Esophagus muscularis mucosa (tissue), 3 donors: ENCODE measurements at regions not wholly inside any gene's neighbourhood (a gene's known extent, or its start where the extent isn't known, plus 50 kb on each side); places are given as distances from the start of the nearest gene placed in this dataset.

Experiments
- POLR2AphosphoS5 ChIP-seq, 2 donors: sonication (generic); formaldehyde crosslinking; IDR thresholded peaks; one replicate each; pipeline ENCODE4 v1.6.1; 2017; ENCODE audit warnings: antibody characterized with exemption in 2 of 2
- TF ChIP-seq, protein P1 (sequence below), 3 experiments: fragments of 200-600 bp in 2 of 3; fragments of 450-650 bp in 1 of 3; sonication (generic) in 2 of 3; IDR thresholded peaks; one replicate each; pipeline ENCODE4 v1.5.1; 2017 to 2019; ENCODE audit warnings: antibody characterized with exemption in 3 of 3, mild to moderate bottlenecking in 2 of 3, moderate library complexity in 1 of 3

DNA sequence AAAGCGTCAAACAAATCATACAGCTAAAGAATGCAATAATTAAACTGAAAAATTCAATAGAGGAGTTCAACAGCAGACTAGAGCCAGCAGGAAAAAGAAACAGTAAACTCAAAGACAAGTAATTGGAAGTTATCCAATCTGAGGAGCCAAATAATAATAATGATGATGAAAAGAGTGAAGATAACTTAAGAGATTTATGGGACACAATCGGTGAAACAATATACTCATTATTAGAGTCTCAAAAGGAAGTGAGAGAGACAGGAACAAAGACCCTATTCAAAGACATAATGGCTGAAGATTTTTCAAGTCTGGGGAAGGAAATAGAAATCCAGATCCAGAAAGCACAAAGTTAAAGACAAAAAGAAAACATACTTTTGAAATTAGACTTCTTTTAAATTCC lies 263.9 kb upstream of the NR4A3 start:
- TF ChIP-seq, protein P1, sequence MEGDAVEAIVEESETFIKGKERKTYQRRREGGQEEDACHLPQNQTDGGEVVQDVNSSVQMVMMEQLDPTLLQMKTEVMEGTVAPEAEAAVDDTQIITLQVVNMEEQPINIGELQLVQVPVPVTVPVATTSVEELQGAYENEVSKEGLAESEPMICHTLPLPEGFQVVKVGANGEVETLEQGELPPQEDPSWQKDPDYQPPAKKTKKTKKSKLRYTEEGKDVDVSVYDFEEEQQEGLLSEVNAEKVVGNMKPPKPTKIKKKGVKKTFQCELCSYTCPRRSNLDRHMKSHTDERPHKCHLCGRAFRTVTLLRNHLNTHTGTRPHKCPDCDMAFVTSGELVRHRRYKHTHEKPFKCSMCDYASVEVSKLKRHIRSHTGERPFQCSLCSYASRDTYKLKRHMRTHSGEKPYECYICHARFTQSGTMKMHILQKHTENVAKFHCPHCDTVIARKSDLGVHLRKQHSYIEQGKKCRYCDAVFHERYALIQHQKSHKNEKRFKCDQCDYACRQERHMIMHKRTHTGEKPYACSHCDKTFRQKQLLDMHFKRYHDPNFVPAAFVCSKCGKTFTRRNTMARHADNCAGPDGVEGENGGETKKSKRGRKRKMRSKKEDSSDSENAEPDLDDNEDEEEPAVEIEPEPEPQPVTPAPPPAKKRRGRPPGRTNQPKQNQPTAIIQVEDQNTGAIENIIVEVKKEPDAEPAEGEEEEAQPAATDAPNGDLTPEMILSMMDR (IDR thresholded peaks at IDR 0.05), result no peak
- TF ChIP-seq POLR2AphosphoS5 (IDR thresholded peaks at IDR 0.05), result no peak
